A673 (cell line): ENCODE measurements at regions not wholly inside any gene's neighbourhood (a gene's known extent, or its start where the extent isn't known, plus 50 kb on each side); places are given as distances from the start of the nearest gene placed in this dataset.

Experiments
- BruUV-seq: library from RNA; stranded (reverse); fragments of 400-500 nt; replicated peaks from 2 replicates; lab custom pipeline; 2021; lab: Mats Ljungman, UMichigan
- CTCF ChIA-PET: fragments of 300-600 bp; sonication (Branson Sonifier 250); formaldehyde crosslinking; loops from one replicate; lab custom pipeline; 2022; ENCODE audit warnings: antibody characterized with exemption; lab: Charles Lee
- POLR2A ChIA-PET: fragments of 300-600 bp; sonication (Branson Sonifier 250); formaldehyde crosslinking; loops from one replicate; lab custom pipeline; 2022; ENCODE audit warnings: antibody characterized with exemption; ENCODE audit not compliant: low non-redundant PET; lab: Charles Lee
- DNase-seq: peaks from one replicate; pipeline ENCODE4 v3.0.0-alpha.2; 2015; ENCODE audit warnings: low spot score
- H3K27ac ChIP-seq: fragments of 200-600 bp; sonication (generic); 2 replicates; pipeline ENCODE4 v1.5.1; 2016; ENCODE audit warnings: mixed run types, low read depth, mild to moderate bottlenecking, mixed read lengths, antibody characterized with exemption, low read length; ENCODE audit not compliant: poor library complexity, severe bottlenecking
- H3K27me3 ChIP-seq: fragments of 200-600 bp; sonication (generic); replicated peaks from 2 replicates; pipeline ENCODE4 v1.6.1; 2017; ENCODE audit warnings: mixed run types, low read depth, mild to moderate bottlenecking, mixed read lengths, antibody characterized with exemption, low read length; ENCODE audit not compliant: insufficient read depth, poor library complexity
- H3K36me3 ChIP-seq: fragments of 200-600 bp; sonication (generic); 2 replicates; pipeline ENCODE4 v1.6.1; 2016; ENCODE audit warnings: mixed run types, mild to moderate bottlenecking, mixed read lengths, antibody characterized with exemption, low read length; ENCODE audit not compliant: insufficient read depth, poor library complexity, severe bottlenecking
- H3K4me1 ChIP-seq: fragments of 200-600 bp; sonication (generic); 2 replicates; pipeline ENCODE4 v1.6.1; 2017; ENCODE audit warnings: mixed run types, mild to moderate bottlenecking, mixed read lengths, antibody characterized with exemption, low read length; ENCODE audit not compliant: insufficient read depth, poor library complexity, severe bottlenecking
- H3K4me3 ChIP-seq: fragments of 200-600 bp; sonication (generic); 2 replicates; pipeline ENCODE4 v1.5.1; 2016; ENCODE audit warnings: low read depth, mixed run types, mild to moderate bottlenecking, mixed read lengths, low read length; ENCODE audit not compliant: poor library complexity, severe bottlenecking
- H3K9me3 ChIP-seq: fragments of 200-600 bp; sonication (generic); 2 replicates; pipeline ENCODE4 v1.6.1; 2016; ENCODE audit warnings: mixed run types, low read depth, mild to moderate bottlenecking, mixed read lengths, antibody characterized with exemption, low read length; ENCODE audit not compliant: poor library complexity, severe bottlenecking
- EZH2 ChIP-seq: fragments of 200-600 bp; sonication (generic); IDR thresholded peaks from 2 replicates; pipeline ENCODE4 v1.6.1; 2017; ENCODE audit warnings: borderline replicate concordance, low read depth, mild to moderate bottlenecking, mixed read lengths, antibody characterized with exemption, low read length; ENCODE audit not compliant: poor library complexity, severe bottlenecking
- intact Hi-C: fragments of 100-400 bp; cut with micrococcal nuclease; formaldehyde crosslinking; loops from one replicate; pipeline ENCODE4 v1.10.0; 2022; ENCODE audit not compliant: unreplicated experiment
- TF ChIP-seq, protein P1 (sequence below): fragments of 300-800, 200-600 bp; sonication (generic); conservative IDR thresholded peaks from 2 replicates; pipeline ENCODE4 v1.5.1; 2017; ENCODE audit warnings: low read depth, mild to moderate bottlenecking, antibody characterized with exemption, low read length, moderate library complexity, mixed read lengths

DNA sequence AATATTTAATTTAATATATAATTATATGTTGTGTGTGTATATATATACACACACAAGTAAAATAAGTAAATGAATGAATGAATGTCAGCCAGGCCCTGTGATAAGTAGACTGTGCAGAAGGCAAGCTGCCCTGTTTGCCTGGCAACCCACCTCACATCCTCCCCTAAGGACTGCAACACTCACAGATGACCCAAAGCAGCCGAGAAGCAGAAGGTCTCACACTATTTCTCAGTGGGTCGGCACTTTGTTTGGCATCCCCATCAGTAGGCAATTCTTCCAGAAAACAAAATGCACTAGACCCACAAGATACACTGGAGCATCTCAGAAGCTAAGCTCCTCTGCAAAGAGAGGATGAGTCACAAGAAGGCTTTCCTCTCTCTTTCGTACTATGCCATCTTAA lies 152.1 kb upstream of the GRAMD2B start:
- intact Hi-C loops, result no loop called here
- Histone ChIP-seq H3K27ac (no peak overlapping the region), H3K27me3 (no peaks in the 10 kb centered on the region), H3K36me3 (no peaks in the 10 kb centered on the region), H3K9me3 (no peaks in the 10 kb centered on the region), H3K4me1 (no peaks in the 10 kb centered on the region), H3K4me3 (no peak overlapping the region)
- ChIA-PET CTCF (no interaction called here), POLR2A (no interaction called here)
- BruUV-seq, result no TSS peak
- TF ChIP-seq, protein P1, sequence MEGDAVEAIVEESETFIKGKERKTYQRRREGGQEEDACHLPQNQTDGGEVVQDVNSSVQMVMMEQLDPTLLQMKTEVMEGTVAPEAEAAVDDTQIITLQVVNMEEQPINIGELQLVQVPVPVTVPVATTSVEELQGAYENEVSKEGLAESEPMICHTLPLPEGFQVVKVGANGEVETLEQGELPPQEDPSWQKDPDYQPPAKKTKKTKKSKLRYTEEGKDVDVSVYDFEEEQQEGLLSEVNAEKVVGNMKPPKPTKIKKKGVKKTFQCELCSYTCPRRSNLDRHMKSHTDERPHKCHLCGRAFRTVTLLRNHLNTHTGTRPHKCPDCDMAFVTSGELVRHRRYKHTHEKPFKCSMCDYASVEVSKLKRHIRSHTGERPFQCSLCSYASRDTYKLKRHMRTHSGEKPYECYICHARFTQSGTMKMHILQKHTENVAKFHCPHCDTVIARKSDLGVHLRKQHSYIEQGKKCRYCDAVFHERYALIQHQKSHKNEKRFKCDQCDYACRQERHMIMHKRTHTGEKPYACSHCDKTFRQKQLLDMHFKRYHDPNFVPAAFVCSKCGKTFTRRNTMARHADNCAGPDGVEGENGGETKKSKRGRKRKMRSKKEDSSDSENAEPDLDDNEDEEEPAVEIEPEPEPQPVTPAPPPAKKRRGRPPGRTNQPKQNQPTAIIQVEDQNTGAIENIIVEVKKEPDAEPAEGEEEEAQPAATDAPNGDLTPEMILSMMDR, result no peak
- DNase-seq, result no peak

DNA sequence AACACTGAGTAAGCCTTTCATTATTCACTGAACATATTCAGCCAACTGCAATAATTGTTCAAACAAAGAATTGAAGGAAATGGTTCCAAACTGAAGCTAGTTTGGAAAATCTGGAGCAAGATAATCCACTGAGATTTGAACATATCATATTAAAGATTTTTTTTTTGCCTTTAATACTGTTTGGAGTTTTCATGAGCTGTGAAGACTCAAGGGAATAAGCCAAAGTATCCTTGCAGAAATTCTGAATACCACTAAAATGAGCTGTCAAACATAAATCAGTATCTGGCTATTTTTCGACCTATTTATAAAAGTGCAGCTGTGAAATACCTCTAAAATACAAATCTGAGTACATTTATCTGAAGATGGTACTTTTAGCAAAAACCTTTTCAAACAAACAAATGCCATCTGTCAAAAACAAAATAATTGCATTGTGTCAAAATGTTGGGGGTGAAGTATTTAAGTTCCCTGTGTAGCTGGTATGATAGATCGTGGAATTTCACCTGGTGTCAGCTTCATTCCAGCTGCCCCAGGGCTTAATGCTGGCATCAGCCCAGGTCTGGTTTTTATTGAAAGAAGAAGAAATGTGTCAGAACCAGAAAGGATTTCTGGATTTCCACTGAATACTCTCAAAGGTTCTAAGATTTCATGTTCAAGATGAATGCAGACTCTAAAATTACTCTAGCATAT lies 149.0 kb upstream of the GRAMD2B start:
- Histone ChIP-seq H3K36me3 (no peaks in the 10 kb centered on the region), H3K4me1 (no peaks in the 10 kb centered on the region), H3K27ac (no peak overlapping the region), H3K9me3 (no peaks in the 10 kb centered on the region), H3K27me3 (no peaks in the 10 kb centered on the region), H3K4me3 (no peak overlapping the region)
- no TSS peak for BruUV-seq
- TF ChIP-seq EZH2, result no peak
- TF ChIP-seq, protein P1, result no peak
- DNase-seq, result no peak
- ChIA-PET CTCF (no interaction called here), POLR2A (no interaction called here)
- intact Hi-C loops, result no loop called here

DNA sequence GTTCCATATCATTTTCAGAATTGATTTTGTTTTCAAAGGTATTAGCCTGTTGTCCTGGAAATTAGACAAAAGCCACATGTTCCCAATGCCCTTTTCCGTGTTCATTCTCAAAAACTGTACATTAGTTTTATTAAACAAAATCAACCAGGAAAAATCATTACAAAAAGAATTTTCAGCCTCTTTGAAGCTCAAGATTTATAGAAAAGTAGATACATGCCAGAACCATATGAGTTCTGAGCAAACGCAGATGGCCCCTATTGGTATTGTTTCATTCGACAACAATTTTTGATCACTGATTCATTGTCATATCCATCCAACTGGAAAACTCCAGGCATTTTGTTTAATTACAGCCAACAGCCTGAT lies 148.5 kb upstream of the GRAMD2B start:
- ChIA-PET POLR2A (no interaction called here), CTCF (no interaction called here)
- no peaks in the 10 kb centered on the region for H3K9me3 ChIP-seq
- no peaks in the 10 kb centered on the region for H3K4me1 ChIP-seq
- BruUV-seq, result no TSS peak
- intact Hi-C loops, result no loop called here
- DNase-seq, result no peak
- H3K4me3 ChIP-seq, result no peak overlapping the region
- no peak overlapping the region for H3K27ac ChIP-seq
- no peaks in the 10 kb centered on the region for H3K36me3 ChIP-seq
- H3K27me3 ChIP-seq, result no peaks in the 10 kb centered on the region
- TF ChIP-seq, protein P1, result no peak
- TF ChIP-seq EZH2, result no peak
